Stimulated activated CD4-positive, alpha-beta T cell treated with anti-CD3 and anti-CD28 coated beads, Interleukin-15, amount 100 ng/mL, for 48 hours (primary cell): ENCODE measurements at regions not wholly inside any gene's neighbourhood (a gene's known extent, or its start where the extent isn't known, plus 50 kb on each side); places are given as distances from the start of the nearest gene placed in this dataset.

Experiments
- DNase-seq, 2 donors: peaks; one replicate each; pipeline ENCODE4 v3.0.0-alpha.2; 2020; ENCODE audit warnings: low read depth in 2 of 2

GRCh38 chr14:29459531-29459930, 468.1 kb downstream of the PRKD1 start:
- no peak for DNase-seq

- DNase-seq, result no peak
Measured at GRCh38 chr14:29459969-29460560, 467.6 kb downstream of the PRKD1 start.

GRCh38 chr14:29461101-29461500, 466.5 kb downstream of the PRKD1 start:
- DNase-seq, result no peak

GRCh38 chr14:29461506-29461905, 466.1 kb downstream of the PRKD1 start:
- no peak for DNase-seq

GRCh38 chr14:29462321-29462720, 465.3 kb downstream of the PRKD1 start:
- no peak for DNase-seq

- no peak for DNase-seq
Measured at GRCh38 chr14:29462772-29463171, 464.9 kb downstream of the PRKD1 start.

GRCh38 chr14:29463727-29464395, 463.8 kb downstream of the PRKD1 start:
- DNase-seq, result no peak

- no peak for DNase-seq
Measured at GRCh38 chr14:29465095-29465494, 462.6 kb downstream of the PRKD1 start.

GRCh38 chr14:29475641-29476040, 452.0 kb downstream of the PRKD1 start:
- DNase-seq, result no peak

GRCh38 chr14:29486132-29486531, 441.5 kb downstream of the PRKD1 start:
- DNase-seq, result no peak

- DNase-seq, result no peak
Measured at GRCh38 chr14:29489911-29490425, 437.7 kb downstream of the PRKD1 start.

GRCh38 chr14:29493849-29494248, 433.8 kb downstream of the PRKD1 start:
- DNase-seq, result no peak

- DNase-seq, result no peak
Measured at GRCh38 chr14:29494312-29494711, 433.3 kb downstream of the PRKD1 start.

GRCh38 chr14:29503903-29504302, 423.7 kb downstream of the PRKD1 start:
- DNase-seq, result no peak

GRCh38 chr14:29518335-29518734, 409.3 kb downstream of the PRKD1 start:
- DNase-seq, result no peak

- no peak for DNase-seq
Measured at GRCh38 chr14:29521526-29522137, 406.0 kb downstream of the PRKD1 start.
